ENCODE measurements at regions not wholly inside any gene's neighbourhood (a gene's known extent, or its start where the extent isn't known, plus 50 kb on each side); places are given as distances from the start of the nearest gene placed in this dataset.

DNA sequence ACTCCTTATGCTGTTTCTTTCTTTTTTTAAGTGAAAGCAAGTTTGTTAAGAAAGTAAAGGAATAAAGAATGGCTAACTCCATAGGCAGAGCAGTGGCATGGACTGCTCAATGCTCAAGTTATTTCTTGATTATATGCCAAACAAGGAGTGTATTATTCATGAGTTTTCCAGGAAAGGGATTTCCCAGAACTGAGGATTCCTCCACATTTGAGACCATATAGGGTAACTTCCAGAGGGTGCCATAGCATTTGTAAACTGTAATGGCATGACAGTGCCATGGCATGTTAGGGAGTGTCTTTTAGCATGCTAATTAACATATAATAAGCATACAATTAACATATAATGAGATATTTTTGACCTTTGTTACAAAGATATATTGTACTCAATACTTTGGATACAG is 1034.5 kb upstream of the PHF14 start:
- Histone ChIP-seq H3K4me3 (ENCODE audit: low read depth, low read length, poor library complexity, severe bottlenecking) (no peak overlapping the region), H3K27me3 (replicated peaks; ENCODE audit: insufficient read depth, low read depth, low read length, poor library complexity) (no peaks in the 10 kb centered on the region), H3K4me1 (ENCODE audit: insufficient read depth, low read length, poor library complexity, severe bottlenecking) (no peaks in the 10 kb centered on the region), H3K27ac (ENCODE audit: low read depth, low read length, poor library complexity, severe bottlenecking) (no peak overlapping the region), H3K36me3 (ENCODE audit: insufficient read depth, low read length, poor library complexity, severe bottlenecking) (no peaks in the 10 kb centered on the region), H3K9me3 (ENCODE audit: low read depth, low read length, poor library complexity, severe bottlenecking) (no peaks in the 10 kb centered on the region)
- intact Hi-C loops (cut with micrococcal nuclease; ENCODE audit: unreplicated experiment) = no loop called here
- TF ChIP-seq EZH2 (IDR thresholded peaks at IDR 0.05; ENCODE audit: borderline replicate concordance, low read depth, low read length, poor library complexity, severe bottlenecking) = no peak
- TF ChIP-seq, protein P1, sequence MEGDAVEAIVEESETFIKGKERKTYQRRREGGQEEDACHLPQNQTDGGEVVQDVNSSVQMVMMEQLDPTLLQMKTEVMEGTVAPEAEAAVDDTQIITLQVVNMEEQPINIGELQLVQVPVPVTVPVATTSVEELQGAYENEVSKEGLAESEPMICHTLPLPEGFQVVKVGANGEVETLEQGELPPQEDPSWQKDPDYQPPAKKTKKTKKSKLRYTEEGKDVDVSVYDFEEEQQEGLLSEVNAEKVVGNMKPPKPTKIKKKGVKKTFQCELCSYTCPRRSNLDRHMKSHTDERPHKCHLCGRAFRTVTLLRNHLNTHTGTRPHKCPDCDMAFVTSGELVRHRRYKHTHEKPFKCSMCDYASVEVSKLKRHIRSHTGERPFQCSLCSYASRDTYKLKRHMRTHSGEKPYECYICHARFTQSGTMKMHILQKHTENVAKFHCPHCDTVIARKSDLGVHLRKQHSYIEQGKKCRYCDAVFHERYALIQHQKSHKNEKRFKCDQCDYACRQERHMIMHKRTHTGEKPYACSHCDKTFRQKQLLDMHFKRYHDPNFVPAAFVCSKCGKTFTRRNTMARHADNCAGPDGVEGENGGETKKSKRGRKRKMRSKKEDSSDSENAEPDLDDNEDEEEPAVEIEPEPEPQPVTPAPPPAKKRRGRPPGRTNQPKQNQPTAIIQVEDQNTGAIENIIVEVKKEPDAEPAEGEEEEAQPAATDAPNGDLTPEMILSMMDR (conservative IDR thresholded peaks at IDR 0.05; ENCODE audit: low read depth, low read length) = no peak
- POLR2A ChIA-PET (ENCODE audit: low non-redundant PET) = no interaction called here
- DNase-seq (ENCODE audit: low spot score) = no peak
- BruUV-seq (replicated peaks) = no TSS peak
- CTCF ChIA-PET = no interaction called here

DNA sequence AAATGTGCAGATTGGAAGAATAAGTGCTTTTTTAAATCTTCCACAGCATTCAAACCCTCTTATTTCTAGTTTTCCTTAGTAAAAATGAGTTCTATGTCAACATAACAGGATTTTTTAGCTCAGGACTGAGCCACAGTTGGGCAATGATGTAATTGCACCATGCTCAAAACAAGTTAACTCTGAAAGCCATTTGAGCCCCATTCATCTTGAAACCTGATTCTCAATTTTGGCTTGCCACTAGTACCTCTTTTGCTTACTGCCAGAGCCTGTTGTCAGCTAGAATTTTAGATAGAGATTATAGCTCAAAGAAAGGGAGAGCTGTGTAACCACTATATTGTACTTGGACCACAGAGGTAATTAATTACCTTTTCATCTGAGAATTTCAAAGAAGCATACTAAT is 1028.5 kb upstream of the PHF14 start:
- intact Hi-C loops (cut with micrococcal nuclease; ENCODE audit: unreplicated experiment) = no loop called here
- ChIA-PET CTCF (no interaction called here), POLR2A (ENCODE audit: low non-redundant PET) (no interaction called here)
- H3K27ac ChIP-seq (ENCODE audit: low read depth, low read length, poor library complexity, severe bottlenecking) = no peak overlapping the region
- DNase-seq (ENCODE audit: low spot score) = no peak
- no peaks in the 10 kb centered on the region for H3K36me3 ChIP-seq (ENCODE audit: insufficient read depth, low read length, poor library complexity, severe bottlenecking)
- TF ChIP-seq, protein P1 (conservative IDR thresholded peaks at IDR 0.05; ENCODE audit: low read depth, low read length) = no peak
- no peak for TF ChIP-seq EZH2 (IDR thresholded peaks at IDR 0.05; ENCODE audit: borderline replicate concordance, low read depth, low read length, poor library complexity, severe bottlenecking)
- no peaks in the 10 kb centered on the region for H3K27me3 ChIP-seq (replicated peaks; ENCODE audit: insufficient read depth, low read depth, low read length, poor library complexity)
- H3K9me3 ChIP-seq (ENCODE audit: low read depth, low read length, poor library complexity, severe bottlenecking) = peaks cover 3% of the 10 kb centered on the region
- H3K4me1 ChIP-seq (ENCODE audit: insufficient read depth, low read length, poor library complexity, severe bottlenecking) = no peaks in the 10 kb centered on the region
- no TSS peak for BruUV-seq (replicated peaks)
- H3K4me3 ChIP-seq (ENCODE audit: low read depth, low read length, poor library complexity, severe bottlenecking) = no peak overlapping the region

DNA sequence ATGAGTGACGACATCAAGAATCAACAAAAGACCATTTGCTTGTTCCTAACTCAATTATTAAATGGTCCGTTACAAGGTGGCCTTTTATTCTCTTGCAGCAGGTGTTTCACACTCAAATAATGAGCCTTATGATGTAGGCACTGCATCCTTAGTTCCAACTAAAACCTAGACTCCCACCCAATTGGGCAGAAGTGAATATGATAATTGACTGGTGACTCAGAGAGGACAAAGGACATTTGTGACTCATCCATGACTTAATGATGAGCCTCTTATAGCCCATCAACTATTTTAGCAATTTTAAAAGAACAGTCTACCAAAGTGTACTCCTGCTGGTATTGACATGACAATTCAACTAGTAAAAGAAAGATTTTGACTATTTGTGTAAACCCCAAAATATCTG is 1027.8 kb upstream of the PHF14 start:
- BruUV-seq (replicated peaks) = no TSS peak

More for the DNA sequence above, 1027.8 kb upstream of the PHF14 start:
- ChIA-PET POLR2A (ENCODE audit: low non-redundant PET) (no interaction called here), CTCF (no interaction called here)
- Histone ChIP-seq H3K9me3 (ENCODE audit: low read depth, low read length, poor library complexity, severe bottlenecking) (peaks cover 3% of the 10 kb centered on the region), H3K4me3 (ENCODE audit: low read depth, low read length, poor library complexity, severe bottlenecking) (no peak overlapping the region), H3K27ac (ENCODE audit: low read depth, low read length, poor library complexity, severe bottlenecking) (no peak overlapping the region), H3K27me3 (replicated peaks; ENCODE audit: insufficient read depth, low read depth, low read length, poor library complexity) (no peaks in the 10 kb centered on the region), H3K36me3 (ENCODE audit: insufficient read depth, low read length, poor library complexity, severe bottlenecking) (no peaks in the 10 kb centered on the region), H3K4me1 (ENCODE audit: insufficient read depth, low read length, poor library complexity, severe bottlenecking) (no peaks in the 10 kb centered on the region)
- intact Hi-C loops (cut with micrococcal nuclease; ENCODE audit: unreplicated experiment) = no loop called here
- TF ChIP-seq, protein P1 (conservative IDR thresholded peaks at IDR 0.05; ENCODE audit: low read depth, low read length) = no peak
- TF ChIP-seq EZH2 (IDR thresholded peaks at IDR 0.05; ENCODE audit: borderline replicate concordance, low read depth, low read length, poor library complexity, severe bottlenecking) = no peak
- no peak for DNase-seq (ENCODE audit: low spot score)
